ENCODE measurements at regions not wholly inside any gene's neighbourhood (a gene's known extent, or its start where the extent isn't known, plus 50 kb on each side); places are given as distances from the start of the nearest gene placed in this dataset.
"Not testable (repeated sequence)": the region's sequence is repeated elsewhere in the genome, so short reads cannot be mapped to it uniquely, and the experiment has no call there.

- H3K9ac ChIP-seq (ENCODE audit: low read length), result no peak overlapping the region
- H3K36me3 ChIP-seq (ENCODE audit: control insufficient read depth, insufficient read depth, low read length), result no peaks in the 10 kb centered on the region
- H3K27me3 ChIP-seq (ENCODE audit: control insufficient read depth, insufficient read depth, low read length), result no peaks in the 10 kb centered on the region
- no peak overlapping the region for H3K27ac ChIP-seq (ENCODE audit: low read depth, low read length)
- no peak overlapping the region for H3K4me3 ChIP-seq (ENCODE audit: low read length)
- H3K4me1 ChIP-seq (ENCODE audit: control insufficient read depth, insufficient read depth, low read length), result no peaks in the 10 kb centered on the region
Observed at GRCh38 chr21:20031807-20032206, 966.4 kb upstream of the NCAM2 start.

DNA sequence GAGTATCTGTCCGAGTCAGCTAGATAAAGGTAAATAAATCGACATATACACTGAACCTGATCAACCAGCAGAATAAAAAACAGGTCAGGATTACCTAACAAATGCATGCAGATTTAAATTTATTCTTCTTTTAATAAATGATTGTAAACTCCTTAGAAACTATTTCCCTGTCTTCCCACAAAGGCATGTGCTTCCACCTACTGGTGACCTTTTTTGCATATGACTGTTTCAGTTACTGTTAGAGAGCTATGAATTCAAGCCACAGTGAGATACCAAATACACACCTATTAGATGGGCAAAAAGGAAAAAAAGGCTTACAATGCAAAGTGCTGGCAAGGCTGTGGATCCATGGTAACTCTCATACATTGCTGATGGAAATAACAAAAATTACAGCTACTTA is 957.4 kb upstream of the NCAM2 start:
- no peak overlapping the region for H3K4me3 ChIP-seq (ENCODE audit: low read length)
- H3K4me1 ChIP-seq (ENCODE audit: control insufficient read depth, insufficient read depth, low read length), result no peaks in the 10 kb centered on the region
- H3K27me3 ChIP-seq (ENCODE audit: control insufficient read depth, insufficient read depth, low read length), result no peaks in the 10 kb centered on the region
- H3K9ac ChIP-seq (ENCODE audit: low read length), result no peak overlapping the region
- no peak overlapping the region for H3K27ac ChIP-seq (ENCODE audit: low read depth, low read length)
- H3K36me3 ChIP-seq (ENCODE audit: control insufficient read depth, insufficient read depth, low read length), result no peaks in the 10 kb centered on the region

- H3K9ac ChIP-seq (ENCODE audit: low read length), result no peak overlapping the region
- no peak overlapping the region for H3K4me3 ChIP-seq (ENCODE audit: low read length)
- H3K27me3 ChIP-seq (ENCODE audit: control insufficient read depth, insufficient read depth, low read length), result no peaks in the 10 kb centered on the region
- no peaks in the 10 kb centered on the region for H3K4me1 ChIP-seq (ENCODE audit: control insufficient read depth, insufficient read depth, low read length)
- no peaks in the 10 kb centered on the region for H3K36me3 ChIP-seq (ENCODE audit: control insufficient read depth, insufficient read depth, low read length)
- no peak overlapping the region for H3K27ac ChIP-seq (ENCODE audit: low read depth, low read length)
Observed at GRCh38 chr21:20045197-20045596, 953.0 kb upstream of the NCAM2 start.

GRCh38 chr21:20048130-20048837 is 949.9 kb upstream of the NCAM2 start:
- H3K4me3 ChIP-seq (ENCODE audit: low read length), result not testable (repeated sequence)

GRCh38 chr21:20083336-20083735 is 914.9 kb upstream of the NCAM2 start:
- Histone ChIP-seq H3K27me3 (ENCODE audit: control insufficient read depth, insufficient read depth, low read length) (no peaks in the 10 kb centered on the region), H3K4me1 (ENCODE audit: control insufficient read depth, insufficient read depth, low read length) (no peaks in the 10 kb centered on the region), H3K36me3 (ENCODE audit: control insufficient read depth, insufficient read depth, low read length) (no peaks in the 10 kb centered on the region), H3K27ac (ENCODE audit: low read depth, low read length) (no peak overlapping the region), H3K4me3 (ENCODE audit: low read length) (no peak overlapping the region), H3K9ac (ENCODE audit: low read length) (no peak overlapping the region)

More at GRCh38 chr21:20048130-20048837, 949.9 kb upstream of the NCAM2 start:
- H3K36me3 ChIP-seq (ENCODE audit: control insufficient read depth, insufficient read depth, low read length); H3K9ac ChIP-seq (ENCODE audit: low read length); H3K4me1 ChIP-seq (ENCODE audit: control insufficient read depth, insufficient read depth, low read length); H3K27ac ChIP-seq (ENCODE audit: low read depth, low read length); H3K27me3 ChIP-seq (ENCODE audit: control insufficient read depth, insufficient read depth, low read length): not testable (repeated sequence)

DNA sequence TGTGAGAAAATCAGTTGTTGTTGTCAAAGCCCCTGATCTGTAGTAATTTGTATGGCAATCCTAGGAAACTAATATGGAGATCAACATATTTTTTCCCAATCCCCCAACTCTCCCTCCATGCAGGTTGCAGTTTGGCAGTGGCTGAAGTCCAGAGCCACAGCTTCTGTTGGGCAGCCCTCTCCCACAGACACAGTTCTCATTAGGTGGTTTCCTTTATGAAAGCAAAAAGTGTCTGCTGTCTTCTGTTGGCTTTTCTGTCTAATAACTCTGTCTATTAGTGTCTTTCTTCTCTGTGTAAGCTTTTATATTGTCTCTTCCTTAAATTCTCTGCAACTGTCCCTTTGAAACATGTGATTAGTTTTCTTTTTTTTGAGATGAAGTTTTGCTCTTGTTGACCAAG is 914.3 kb upstream of the NCAM2 start:
- Histone ChIP-seq H3K27me3 (ENCODE audit: control insufficient read depth, insufficient read depth, low read length) (no peaks in the 10 kb centered on the region), H3K27ac (ENCODE audit: low read depth, low read length) (no peak overlapping the region), H3K36me3 (ENCODE audit: control insufficient read depth, insufficient read depth, low read length) (no peaks in the 10 kb centered on the region), H3K4me3 (ENCODE audit: low read length) (no peak overlapping the region), H3K9ac (ENCODE audit: low read length) (no peak overlapping the region), H3K4me1 (ENCODE audit: control insufficient read depth, insufficient read depth, low read length) (no peaks in the 10 kb centered on the region)

- H3K27me3 ChIP-seq (ENCODE audit: control insufficient read depth, insufficient read depth, low read length), result no peaks in the 10 kb centered on the region
- H3K9ac ChIP-seq (ENCODE audit: low read length), result no peak overlapping the region
- H3K27ac ChIP-seq (ENCODE audit: low read depth, low read length), result no peak overlapping the region
- H3K4me3 ChIP-seq (ENCODE audit: low read length), result no peak overlapping the region
- no peaks in the 10 kb centered on the region for H3K4me1 ChIP-seq (ENCODE audit: control insufficient read depth, insufficient read depth, low read length)
- H3K36me3 ChIP-seq (ENCODE audit: control insufficient read depth, insufficient read depth, low read length), result no peaks in the 10 kb centered on the region
Observed at GRCh38 chr21:20086508-20086907, 911.7 kb upstream of the NCAM2 start.

DNA sequence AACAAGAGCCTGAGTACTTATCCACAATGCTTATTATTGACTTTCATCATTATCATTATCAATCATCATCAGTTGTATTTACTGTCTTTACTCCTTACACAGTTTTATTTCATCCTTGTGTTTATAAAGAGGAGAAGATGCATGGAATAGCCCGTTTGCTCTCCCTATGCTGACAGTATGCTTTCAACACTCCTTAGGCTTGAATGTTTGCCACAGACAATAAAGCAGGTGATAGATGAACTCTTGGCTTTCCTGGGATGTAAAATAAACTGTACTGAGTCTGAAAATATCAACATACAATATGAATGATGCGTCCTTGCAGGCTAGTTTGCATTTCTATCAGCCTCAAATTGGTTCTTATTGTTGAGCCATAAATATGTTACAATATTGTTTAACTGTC is 891.8 kb upstream of the NCAM2 start:
- Histone ChIP-seq H3K4me1 (ENCODE audit: control insufficient read depth, insufficient read depth, low read length) (no peaks in the 10 kb centered on the region), H3K9ac (ENCODE audit: low read length) (no peak overlapping the region), H3K27me3 (ENCODE audit: control insufficient read depth, insufficient read depth, low read length) (no peaks in the 10 kb centered on the region), H3K4me3 (ENCODE audit: low read length) (no peak overlapping the region), H3K27ac (ENCODE audit: low read depth, low read length) (no peak overlapping the region), H3K36me3 (ENCODE audit: control insufficient read depth, insufficient read depth, low read length) (no peaks in the 10 kb centered on the region)

DNA sequence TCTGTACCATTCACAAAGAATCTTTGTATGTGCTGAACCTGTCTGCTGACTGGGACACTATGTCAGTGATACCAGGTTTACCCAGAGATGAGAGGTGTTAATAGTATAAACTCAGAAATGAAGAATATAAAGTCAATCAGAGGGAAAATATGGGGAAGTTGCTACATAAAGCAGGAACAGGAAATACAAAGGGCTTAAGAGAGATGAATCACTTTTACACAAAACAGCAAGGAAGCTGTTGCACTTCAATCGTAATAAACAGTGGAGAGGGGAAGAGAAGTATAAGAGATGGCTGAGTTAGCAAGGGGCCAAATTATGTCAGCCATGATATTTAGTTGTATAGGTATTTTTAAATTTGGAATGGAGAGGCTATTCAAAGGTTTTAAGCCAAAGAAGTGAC is 890.2 kb upstream of the NCAM2 start:
- H3K27ac ChIP-seq (ENCODE audit: low read depth, low read length), result no peak overlapping the region
- no peak overlapping the region for H3K4me3 ChIP-seq (ENCODE audit: low read length)
- H3K27me3 ChIP-seq (ENCODE audit: control insufficient read depth, insufficient read depth, low read length), result no peaks in the 10 kb centered on the region
- H3K4me1 ChIP-seq (ENCODE audit: control insufficient read depth, insufficient read depth, low read length), result no peaks in the 10 kb centered on the region
- H3K36me3 ChIP-seq (ENCODE audit: control insufficient read depth, insufficient read depth, low read length), result no peaks in the 10 kb centered on the region
- H3K9ac ChIP-seq (ENCODE audit: low read length), result no peak overlapping the region

DNA sequence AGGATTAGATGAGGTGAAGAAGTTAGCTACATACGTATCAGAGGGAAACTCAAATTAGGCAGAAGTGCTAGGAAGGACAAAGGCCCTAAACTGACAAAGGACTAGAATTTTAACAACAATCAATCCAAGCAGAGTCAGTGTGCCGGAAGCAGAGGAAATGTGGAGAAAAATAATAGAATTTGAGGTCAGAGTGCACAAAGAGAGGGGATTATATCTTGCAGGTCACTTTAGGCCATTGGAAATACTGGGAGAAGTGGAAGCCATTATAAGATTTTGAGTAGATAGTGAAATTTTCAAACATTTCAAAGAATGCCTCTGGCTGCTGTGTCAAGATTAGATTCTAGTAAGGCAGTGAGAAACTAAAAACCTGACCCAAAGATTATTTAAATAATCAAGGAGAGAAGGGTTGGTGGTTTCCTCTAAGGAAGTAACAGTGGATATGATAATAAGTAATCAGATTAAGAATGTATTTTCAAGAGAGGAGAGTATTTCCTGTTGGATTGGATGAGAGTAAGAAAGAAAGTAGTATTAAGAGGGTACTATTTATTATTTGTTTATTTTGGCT is 889.2 kb upstream of the NCAM2 start:
- Histone ChIP-seq H3K36me3 (ENCODE audit: control insufficient read depth, insufficient read depth, low read length) (no peaks in the 10 kb centered on the region), H3K27ac (ENCODE audit: low read depth, low read length) (no peak overlapping the region), H3K4me1 (ENCODE audit: control insufficient read depth, insufficient read depth, low read length) (no peaks in the 10 kb centered on the region), H3K27me3 (ENCODE audit: control insufficient read depth, insufficient read depth, low read length) (no peaks in the 10 kb centered on the region), H3K4me3 (ENCODE audit: low read length) (no peak overlapping the region), H3K9ac (ENCODE audit: low read length) (no peak overlapping the region)

- Histone ChIP-seq H3K36me3 (ENCODE audit: control insufficient read depth, insufficient read depth, low read length) (no peaks in the 10 kb centered on the region), H3K4me1 (ENCODE audit: control insufficient read depth, insufficient read depth, low read length) (no peaks in the 10 kb centered on the region), H3K27ac (ENCODE audit: low read depth, low read length) (no peak overlapping the region), H3K9ac (ENCODE audit: low read length) (no peak overlapping the region), H3K4me3 (ENCODE audit: low read length) (no peak overlapping the region), H3K27me3 (ENCODE audit: control insufficient read depth, insufficient read depth, low read length) (no peaks in the 10 kb centered on the region)
Observed at GRCh38 chr21:20110368-20110767, 887.8 kb upstream of the NCAM2 start.

- Histone ChIP-seq H3K4me3 (ENCODE audit: low read length) (no peak overlapping the region), H3K9ac (ENCODE audit: low read length) (no peak overlapping the region), H3K4me1 (ENCODE audit: control insufficient read depth, insufficient read depth, low read length) (no peaks in the 10 kb centered on the region), H3K27ac (ENCODE audit: low read depth, low read length) (no peak overlapping the region), H3K36me3 (ENCODE audit: control insufficient read depth, insufficient read depth, low read length) (no peaks in the 10 kb centered on the region), H3K27me3 (ENCODE audit: control insufficient read depth, insufficient read depth, low read length) (no peaks in the 10 kb centered on the region)
Observed at GRCh38 chr21:20151741-20152140, 846.5 kb upstream of the NCAM2 start.

DNA sequence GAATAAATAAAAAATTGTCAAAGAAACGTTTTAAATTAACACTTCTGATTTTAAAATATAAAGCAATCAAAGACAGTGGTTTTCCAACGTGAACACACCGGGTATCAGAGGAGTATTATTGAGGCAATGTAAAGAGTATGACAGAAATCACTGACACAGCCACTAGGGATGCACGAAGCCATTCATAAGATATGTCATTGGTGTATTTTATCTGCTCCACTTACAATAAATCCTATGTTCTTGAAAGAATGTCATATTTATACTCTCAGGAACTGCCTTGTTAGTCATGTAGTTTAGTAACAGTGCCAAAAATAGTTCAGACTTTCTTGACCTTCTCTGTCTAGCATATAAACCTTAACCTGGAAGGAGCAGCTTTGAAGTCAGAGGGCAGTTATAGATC is 835.0 kb upstream of the NCAM2 start:
- Histone ChIP-seq H3K27ac (ENCODE audit: low read depth, low read length) (no peak overlapping the region), H3K4me1 (ENCODE audit: control insufficient read depth, insufficient read depth, low read length) (no peaks in the 10 kb centered on the region), H3K4me3 (ENCODE audit: low read length) (no peak overlapping the region), H3K9ac (ENCODE audit: low read length) (no peak overlapping the region), H3K36me3 (ENCODE audit: control insufficient read depth, insufficient read depth, low read length) (no peaks in the 10 kb centered on the region), H3K27me3 (ENCODE audit: control insufficient read depth, insufficient read depth, low read length) (no peaks in the 10 kb centered on the region)
